Endothelial cell of umbilical vein (primary cell): ENCODE measurements at regions not wholly inside any gene's neighbourhood (a gene's known extent, or its start where the extent isn't known, plus 50 kb on each side); places are given as distances from the start of the nearest gene placed in this dataset.

Source experiments
- CTCF ChIP-seq, 2 donors: IDR thresholded peaks; 1 replicate in 1 of 2; 2 replicates in 1 of 2; pipeline ENCODE4 v1.5.1; 2011; ENCODE audit warnings: low read length in 2 of 2, mild to moderate bottlenecking in 2 of 2, moderate library complexity in 2 of 2, control low read depth in 1 of 2, inconsistent platforms in 1 of 2, low read depth in 1 of 2; ENCODE audit not compliant: insufficient read depth in 1 of 2; ENCODE audit errors: extremely low read depth in 1 of 2
- EZH2 ChIP-seq: IDR thresholded peaks from 2 replicates; pipeline ENCODE4 v1.6.1; 2012; ENCODE audit warnings: borderline replicate concordance, low read depth, mild to moderate bottlenecking, moderate library complexity, low read length, inconsistent platforms; ENCODE audit not compliant: severe bottlenecking
- MAX ChIP-seq: IDR thresholded peaks from 2 replicates; pipeline ENCODE4 v1.6.1; 2011; ENCODE audit not compliant: insufficient read depth, insufficient read length

GRCh38 chr6:144351379-144352127 is 66.4 kb downstream of the UTRN start:
- TF ChIP-seq EZH2 (no peak), MAX (no peak), CTCF (IDR thresholded peaks at IDR 0.05; ENCODE audit: extremely low read depth in 1 of 2, insufficient read depth in 1 of 2, low read depth in 1 of 2, low read length in 2 of 2) (no peak)
